MCF 10A (cell line): ENCODE measurements at regions not wholly inside any gene's neighbourhood (a gene's known extent, or its start where the extent isn't known, plus 50 kb on each side); places are given as distances from the start of the nearest gene placed in this dataset.

Source experiments
- BruUV-seq: library from RNA; stranded (reverse); fragments of 400-500 nt; replicated peaks from 2 replicates; lab custom pipeline; 2021; lab: Mats Ljungman, UMichigan
- CTCF ChIA-PET: fragments of 300-600 bp; sonication (Branson Sonifier 250); formaldehyde crosslinking; extraction: SDS; loops from one replicate; lab custom pipeline; 2021; ENCODE audit warnings: antibody characterized with exemption, inconsistent platforms; lab: Yijun Ruan, JAX
- POLR2A ChIA-PET: fragments of 300-600, 350-650 bp; sonication (Branson Sonifier 250); formaldehyde crosslinking; extraction: SDS; loops from one replicate; lab custom pipeline; 2020; ENCODE audit warnings: antibody characterized with exemption, inconsistent platforms; lab: Yijun Ruan, JAX
- DNase-seq: peaks from one replicate; pipeline ENCODE4 v3.0.0-alpha.2; 2018; ENCODE audit not compliant: unreplicated experiment
- H3K27ac Mint-ChIP-seq: one replicate; pipeline ENCODE4 v1.8.0; 2022; ENCODE audit warnings: mild to moderate bottlenecking, low read depth, mixed read lengths; ENCODE audit not compliant: unreplicated experiment
- H3K27me3 Mint-ChIP-seq: one replicate; pipeline ENCODE4 v1.8.0; 2022; ENCODE audit warnings: mixed read lengths; ENCODE audit not compliant: insufficient read depth, unreplicated experiment
- H3K36me3 Mint-ChIP-seq: one replicate; pipeline ENCODE4 v1.8.0; 2022; ENCODE audit warnings: mild to moderate bottlenecking, moderate library complexity, mixed read lengths; ENCODE audit not compliant: insufficient read depth, unreplicated experiment
- H3K4me1 Mint-ChIP-seq: one replicate; pipeline ENCODE4 v1.8.0; 2022; ENCODE audit warnings: mixed read lengths; ENCODE audit not compliant: insufficient read depth, unreplicated experiment
- H3K4me3 Mint-ChIP-seq: one replicate; pipeline ENCODE4 v1.8.0; 2022; ENCODE audit warnings: mild to moderate bottlenecking, moderate library complexity, mixed read lengths; ENCODE audit not compliant: unreplicated experiment
- H3K9me3 Mint-ChIP-seq: one replicate; pipeline ENCODE4 v1.8.0; 2022; ENCODE audit warnings: mixed read lengths; ENCODE audit not compliant: unreplicated experiment
- CTCF ChIP-seq: fragments of 200-600 bp; IDR thresholded peaks from one replicate; pipeline ENCODE4 v1.8.0; 2022; ENCODE audit warnings: antibody characterized with exemption, mild to moderate bottlenecking; ENCODE audit not compliant: unreplicated experiment
- intact Hi-C: fragments of 100-400 bp; cut with micrococcal nuclease; formaldehyde crosslinking; loops from 2 replicates; pipeline ENCODE4 v1.14.1; 2022

GRCh38 chr2:39597314-39597713 lies 68.4 kb upstream of the TMEM178A start:
- intact Hi-C loops: no loop called here
- no peak for TF ChIP-seq CTCF
- Mint-ChIP-seq H3K4me1 (peaks cover 9% of the 10 kb centered on the region), H3K36me3 (no peaks in the 10 kb centered on the region), H3K27me3 (no peaks in the 10 kb centered on the region), H3K4me3 (no peak overlapping the region), H3K9me3 (no peaks in the 10 kb centered on the region), H3K27ac (no peak overlapping the region)
- DNase-seq: no peak
- BruUV-seq: no TSS peak
- ChIA-PET CTCF (interaction anchor here (2.4 kb wide), 1 partner anchor 99 kb away, joined by 14 read pairs; no protein-coding TSS in a partner anchor), POLR2A (no interaction called here)

- H3K27me3 Mint-ChIP-seq: no peaks in the 10 kb centered on the region
- BruUV-seq: no TSS peak
- no peak for TF ChIP-seq CTCF
- no peaks in the 10 kb centered on the region for H3K36me3 Mint-ChIP-seq
- no peaks in the 10 kb centered on the region for H3K9me3 Mint-ChIP-seq
- ChIA-PET CTCF (interaction anchor here (0.7 to 1.0 kb wide), 2 partner anchors 28 to 94 kb away, joined by 3 read pairs; no protein-coding TSS in a partner anchor), POLR2A (no interaction called here)
- no peak for DNase-seq
- intact Hi-C loops: no loop called here
- H3K4me3 Mint-ChIP-seq: no peak overlapping the region
- no peak overlapping the region for H3K27ac Mint-ChIP-seq
- peaks cover 9% of the 10 kb centered on the region for H3K4me1 Mint-ChIP-seq
These were observed 63.1 kb upstream of the TMEM178A start for GRCh38 chr2:39602616-39603015.

DNA sequence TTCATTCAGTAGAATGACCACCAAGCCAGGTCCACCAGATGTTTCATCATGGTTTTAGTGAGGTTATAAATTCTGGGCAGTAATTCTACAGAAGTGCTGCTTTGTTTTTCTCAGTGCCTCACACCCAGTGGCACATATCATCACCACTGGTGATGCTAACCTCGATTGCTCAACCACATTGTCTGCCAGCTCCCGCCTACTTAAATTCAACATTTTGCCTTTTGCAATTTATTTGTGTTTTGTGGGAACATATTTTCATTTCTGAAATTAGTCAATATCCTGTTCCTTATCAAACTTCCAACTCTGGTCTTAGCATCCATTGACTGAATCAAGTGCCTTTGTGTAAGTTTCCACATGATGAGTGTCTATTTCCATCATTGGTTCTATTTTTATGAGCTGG lies 62.3 kb upstream of the TMEM178A start:
- no TSS peak for BruUV-seq
- intact Hi-C loops: no loop called here
- POLR2A ChIA-PET: no interaction called here

DNA sequence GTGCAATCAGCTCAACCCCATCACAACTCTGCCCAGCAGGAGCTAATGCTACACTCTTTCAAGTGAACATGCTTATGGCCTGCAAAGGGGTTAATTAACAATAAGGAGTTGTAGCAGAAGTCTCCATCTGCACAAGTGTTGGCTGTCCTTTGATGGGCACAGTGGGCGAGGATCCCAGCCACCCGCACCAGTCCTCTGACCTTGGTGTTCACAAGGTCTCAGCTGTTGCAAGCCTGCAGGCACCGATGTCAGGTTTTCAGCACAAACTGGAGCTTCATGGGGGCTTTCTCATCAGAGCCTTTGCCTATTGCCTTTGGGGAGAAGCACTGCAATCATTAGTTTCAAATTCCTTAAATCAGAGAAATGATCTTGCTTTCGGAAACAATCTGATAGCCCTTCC lies 60.9 kb upstream of the TMEM178A start:
- no peaks in the 10 kb centered on the region for H3K36me3 Mint-ChIP-seq
- no peak for DNase-seq
- ChIA-PET POLR2A (interaction anchor here (0.8 to 1.0 kb wide), 3 partner anchors 13 to 15 kb away, joined by 3 read pairs; no protein-coding TSS in a partner anchor), CTCF (interaction anchor here (1.2 to 1.4 kb wide), 2 partner anchors 12 to 92 kb away, joined by 3 to 6 read pairs; no protein-coding TSS in a partner anchor)
- intact Hi-C loops: no loop called here
- no peak for TF ChIP-seq CTCF
- H3K4me3 Mint-ChIP-seq: no peak overlapping the region
- no peak overlapping the region for H3K27ac Mint-ChIP-seq
- H3K4me1 Mint-ChIP-seq: peaks cover 9% of the 10 kb centered on the region
- H3K27me3 Mint-ChIP-seq: no peaks in the 10 kb centered on the region
- H3K9me3 Mint-ChIP-seq: no peaks in the 10 kb centered on the region
- no TSS peak for BruUV-seq

More for the DNA sequence above, 62.3 kb upstream of the TMEM178A start:
- no peaks in the 10 kb centered on the region for H3K9me3 Mint-ChIP-seq
- H3K4me1 Mint-ChIP-seq: peaks cover 9% of the 10 kb centered on the region
- H3K36me3 Mint-ChIP-seq: no peaks in the 10 kb centered on the region
- CTCF ChIA-PET: interaction anchor here (0.8 to 1.2 kb wide), 3 partner anchors 8 to 10 kb away, joined by 3 to 6 read pairs (median 3); no protein-coding TSS in a partner anchor
- peak; percentile 58 for DNase-seq
- no peak overlapping the region for H3K27ac Mint-ChIP-seq
- H3K27me3 Mint-ChIP-seq: no peaks in the 10 kb centered on the region
- H3K4me3 Mint-ChIP-seq: no peak overlapping the region
- no peak for TF ChIP-seq CTCF
